T-cell (primary cell): ENCODE measurements at regions not wholly inside any gene's neighbourhood (a gene's known extent, or its start where the extent isn't known, plus 50 kb on each side); places are given as distances from the start of the nearest gene placed in this dataset.

Source experiments
- ATAC-seq, 4 experiments: fragments of 200-7000 bp in 3 of 4; fragments of 150-1000 bp in 1 of 4; cut with Tn5 transposase; replicated peaks in 1 of 4; 1 replicate in 3 of 4; 2 replicates in 1 of 4; pipeline ENCODE4 v1.10.0; 2021; ENCODE audit warnings: moderate library complexity in 3 of 4, mild to moderate bottlenecking in 2 of 4, moderate number of reproducible peaks in 1 of 4
- CTCF ChIA-PET, 2 donors: fragments of 300-600 bp; sonication (Branson Sonifier 250); formaldehyde crosslinking; loops; one replicate each; lab custom pipeline; 2022; ENCODE audit warnings: antibody characterized with exemption in 2 of 2; lab: Charles Lee
- POLR2A ChIA-PET, 2 donors: fragments of 300-600 bp; sonication (Branson Sonifier 250); formaldehyde crosslinking; loops; one replicate each; lab custom pipeline; 2022; ENCODE audit warnings: antibody characterized with exemption in 2 of 2; lab: Charles Lee
- DNase-seq, 35 experiments: peaks; one replicate each; pipeline versions ENCODE4 v3.0.0 to v3.0.0-alpha.2; 2013 to 2023
- H3K27ac ChIP-seq: one replicate; pipeline ENCODE4 v1.5.1; 2013; ENCODE audit warnings: low read length
- H3K27me3 ChIP-seq, 2 experiments: replicated peaks in 1 of 2; 1 replicate in 1 of 2; 2 replicates in 1 of 2; pipeline versions ENCODE4 v1.6.1 to v1.7.0; 2013; ENCODE audit warnings: low read length in 1 of 2, mixed read lengths in 1 of 2; ENCODE audit not compliant: control insufficient read depth in 2 of 2, insufficient read depth in 2 of 2; ENCODE audit errors: extremely low read depth in 1 of 2
- H3K36me3 ChIP-seq, 2 donors: 1 replicate in 1 of 2; 2 replicates in 1 of 2; pipeline versions ENCODE4 v1.6.1 to v1.7.0; 2013; ENCODE audit warnings: low read length in 1 of 2; ENCODE audit not compliant: control insufficient read depth in 2 of 2, insufficient read depth in 1 of 2; ENCODE audit errors: extremely low read depth in 1 of 2
- H3K4me1 ChIP-seq, 2 experiments: 1 replicate in 1 of 2; 2 replicates in 1 of 2; pipeline versions ENCODE4 v1.6.1 to v1.7.0; 2013; ENCODE audit warnings: low read length in 2 of 2, mixed read lengths in 1 of 2; ENCODE audit not compliant: insufficient read depth in 2 of 2, control insufficient read depth in 1 of 2; ENCODE audit errors: extremely low read depth in 1 of 2
- H3K4me3 ChIP-seq, 2 donors: 1 replicate in 1 of 2; 2 replicates in 1 of 2; pipeline versions ENCODE4 v1.5.1 to v1.7.0; 2013; ENCODE audit warnings: mild to moderate bottlenecking in 2 of 2, low read length in 1 of 2, moderate library complexity in 1 of 2; ENCODE audit not compliant: control insufficient read depth in 1 of 2; ENCODE audit errors: extremely low read depth in 1 of 2
- H3K9me3 ChIP-seq: 2 replicates; pipeline ENCODE4 v1.7.0; 2013
- H3K27ac Mint-ChIP-seq, 2 donors: one replicate each; pipeline ENCODE4 v1.8.0; 2020 to 2021; ENCODE audit warnings: mild to moderate bottlenecking in 2 of 2, mixed read lengths in 2 of 2
- H3K27me3 Mint-ChIP-seq, 2 donors: one replicate each; pipeline ENCODE4 v1.8.0; 2021 to 2022; ENCODE audit warnings: mixed read lengths in 2 of 2
- H3K36me3 Mint-ChIP-seq: one replicate; pipeline ENCODE4 v1.8.0; 2021; ENCODE audit warnings: mixed read lengths
- H3K4me1 Mint-ChIP-seq, 3 donors: one replicate each; pipeline ENCODE4 v1.8.0; 2020 to 2022; ENCODE audit warnings: mixed read lengths in 3 of 3, mild to moderate bottlenecking in 1 of 3
- H3K4me3 Mint-ChIP-seq, 3 donors: one replicate each; pipeline ENCODE4 v1.8.0; 2020 to 2022; ENCODE audit warnings: mild to moderate bottlenecking in 3 of 3, mixed read lengths in 3 of 3, moderate library complexity in 3 of 3
- H3K9me3 Mint-ChIP-seq, 3 donors: one replicate each; pipeline ENCODE4 v1.8.0; 2020 to 2022; ENCODE audit warnings: mixed read lengths in 3 of 3
- WGBS: methylation state at CpG from one replicate; pipeline ENCODE4 v1.1.5; 2013; ENCODE audit warnings: missing lambda C conversion rate; ENCODE audit not compliant: insufficient coverage; 5-methylcytosine and 5-hydroxymethylcytosine counted together

DNA sequence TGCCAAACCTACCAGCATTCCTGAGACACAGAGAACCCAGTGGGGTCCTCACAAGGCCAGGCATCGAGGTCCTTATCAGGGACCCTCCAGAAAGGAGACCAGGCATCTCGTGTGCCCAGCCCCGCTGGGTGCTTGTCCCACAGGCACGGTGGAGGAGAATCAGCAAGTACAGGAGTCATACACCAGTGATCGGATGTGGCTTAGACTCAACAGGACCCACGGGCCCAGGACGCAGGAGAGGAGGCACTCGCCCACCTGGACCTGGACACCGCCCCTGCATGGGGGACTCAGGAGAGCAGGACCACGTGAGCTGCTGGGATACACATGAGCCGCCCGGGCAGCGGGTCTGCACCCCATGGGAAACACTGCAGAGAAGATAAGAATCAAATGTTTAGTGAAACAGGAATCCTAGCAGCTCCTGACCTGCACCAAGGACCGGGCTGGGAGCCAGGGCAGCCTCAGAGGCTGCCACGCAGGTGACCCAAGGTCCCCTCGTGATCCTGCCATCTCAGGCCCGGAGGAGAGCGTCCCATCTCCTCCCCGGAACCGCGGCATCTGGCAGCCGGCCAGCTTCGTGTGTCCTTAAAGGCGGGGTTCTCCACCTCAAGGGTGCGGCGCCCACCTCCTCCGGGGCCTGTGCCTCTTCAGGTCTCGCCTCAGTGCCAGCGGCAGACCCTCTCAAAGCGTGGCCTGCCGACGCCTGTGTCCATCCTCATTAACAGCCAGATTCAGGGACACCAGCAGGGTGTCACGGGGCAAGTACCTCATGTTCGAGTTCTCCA is 59.2 kb downstream of the FOXL3 start:
- Mint-ChIP-seq H3K27ac (peak overlapping the region in 1 of 2 donors; percentile 48), H3K4me1 (peaks cover 13 to 17% (median 13%) of the 10 kb centered on the region in 3 donors), H3K9me3 (peaks cover 0 to 8% (median 0%) of the 10 kb centered on the region in 3 donors), H3K27me3 (no peaks in the 10 kb centered on the region), H3K36me3 (peaks cover 6% of the 10 kb centered on the region), H3K4me3 (peak overlapping the region in 2 of 3 donors; percentile 4 to 5)
- Histone ChIP-seq H3K27me3 (no peaks in the 10 kb centered on the region), H3K4me3 (no peak overlapping the region), H3K9me3 (no peaks in the 10 kb centered on the region), H3K36me3 (peaks cover 3 to 10% of the 10 kb centered on the region in 2 donors), H3K4me1 (peaks cover 2 to 34% of the 10 kb centered on the region in 2 experiments), H3K27ac (no peak overlapping the region)
- 84% methylated on average over 29 of the region's 34 CpGs for WGBS
- ChIA-PET CTCF (interaction anchor here in 1 of 2 donors (0.6 kb wide), 1 partner anchor 20 kb away, joined by 4 read pairs; no protein-coding TSS in a partner anchor), POLR2A (no interaction called here)
- DNase-seq, result no peak
- ATAC-seq, result no peak

DNA sequence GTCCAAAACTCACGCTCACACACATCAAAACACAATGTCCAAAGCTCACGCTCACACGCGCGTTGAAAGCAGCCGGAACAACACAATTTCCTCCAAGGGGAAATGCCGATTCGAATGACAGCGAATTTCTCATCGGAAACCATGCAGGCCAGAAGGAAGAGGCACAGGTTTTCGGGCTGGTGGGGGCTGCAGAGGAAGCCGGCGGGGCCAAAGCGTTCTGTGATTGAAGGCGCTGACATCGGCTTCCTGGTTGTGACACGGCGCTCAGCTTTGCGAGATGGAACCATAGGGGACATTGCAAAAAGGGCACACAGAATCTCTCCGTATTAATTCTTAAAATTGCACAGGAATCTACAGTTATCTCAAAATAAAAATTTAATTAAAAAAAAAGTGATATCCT is 61.3 kb downstream of the FOXL3 start:
- Histone ChIP-seq H3K36me3 (peaks cover 3 to 10% of the 10 kb centered on the region in 2 donors), H3K4me1 (peaks cover 2 to 34% of the 10 kb centered on the region in 2 experiments), H3K9me3 (no peaks in the 10 kb centered on the region), H3K4me3 (peak overlapping the region; percentile 70 to 83), H3K27ac (peak overlapping the region; percentile 77), H3K27me3 (no peaks in the 10 kb centered on the region)
- POLR2A ChIA-PET, result no interaction called here
- peaks cover 6% of the 10 kb centered on the region for H3K36me3 Mint-ChIP-seq
- CTCF ChIA-PET, result interaction anchor here in 1 of 2 donors (1.1 kb wide), 1 partner anchor 11 kb away, joined by 4 read pairs; no protein-coding TSS in a partner anchor
- H3K27ac Mint-ChIP-seq, result no peak overlapping the region
- WGBS, result under 1% methylated on average over 14 of the region's 20 CpGs
- no peak overlapping the region for H3K4me3 Mint-ChIP-seq
- H3K27me3 Mint-ChIP-seq, result no peaks in the 10 kb centered on the region
- H3K4me1 Mint-ChIP-seq, result peaks cover 13 to 17% (median 13%) of the 10 kb centered on the region in 3 donors
- peak; percentile 81 to 89 (median 84) for ATAC-seq
- peak; percentile 47 to 83 (median 70) for DNase-seq
- H3K9me3 Mint-ChIP-seq, result peaks cover 0 to 4% (median 0%) of the 10 kb centered on the region in 3 donors

DNA sequence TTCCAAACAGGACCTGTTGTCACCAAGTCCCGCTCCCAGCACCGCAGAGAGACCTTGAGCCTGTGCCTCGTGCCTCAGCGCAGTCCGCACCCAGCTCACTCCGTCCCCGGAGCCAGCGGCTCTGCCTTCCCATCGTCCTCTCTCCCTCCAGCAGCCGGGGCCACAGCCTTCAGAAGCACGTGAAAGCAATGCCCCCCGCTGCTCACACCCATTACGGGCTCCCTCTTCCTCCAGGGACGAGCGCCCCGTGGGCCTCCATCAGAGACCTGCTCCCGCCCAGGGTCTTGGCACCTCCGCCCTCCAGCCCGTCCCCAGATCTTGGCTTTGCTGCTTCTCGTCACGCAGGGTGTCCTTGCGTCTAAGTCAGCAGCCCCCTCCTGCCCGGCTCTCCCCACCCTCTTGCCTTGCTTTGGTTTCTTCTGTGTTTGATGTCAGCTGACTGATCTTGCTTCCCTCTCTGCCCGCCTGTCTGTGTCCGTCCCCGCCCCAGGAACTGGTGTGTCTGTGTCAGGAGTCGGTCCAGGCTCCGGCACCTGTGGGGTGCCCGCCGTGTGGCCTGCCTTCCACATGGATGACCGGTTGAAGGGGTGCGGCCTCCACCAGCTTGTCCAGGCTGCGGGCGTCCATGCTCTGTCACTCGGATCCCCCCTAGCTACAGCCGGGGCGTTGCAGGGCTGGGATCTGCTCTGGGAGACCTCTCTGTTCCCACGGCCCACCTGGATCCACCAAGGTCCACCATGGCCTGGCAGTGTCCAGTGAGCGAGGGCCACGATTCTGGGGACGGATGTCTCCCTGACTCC is 61.9 kb downstream of the FOXL3 start:
- H3K4me3 Mint-ChIP-seq, result no peak overlapping the region
- peak; percentile 69 to 77 (median 76) for ATAC-seq
- 25% methylated on average over 39 of the region's 41 CpGs for WGBS
- ChIA-PET POLR2A (no interaction called here), CTCF (interaction anchor here (0.6 to 1.1 kb wide), 2 partner anchors 10 to 264 kb away, joined by 4 to 5 read pairs; no protein-coding TSS in a partner anchor)
- H3K4me3 ChIP-seq, result peak overlapping the region; percentile 70 to 83
- DNase-seq, result peak; percentile 26 to 68 (median 48)
- peaks cover 3 to 10% of the 10 kb centered on the region in 2 donors for H3K36me3 ChIP-seq
- H3K36me3 Mint-ChIP-seq, result peaks cover 6% of the 10 kb centered on the region
- H3K27me3 ChIP-seq, result no peaks in the 10 kb centered on the region
- H3K4me1 Mint-ChIP-seq, result peaks cover 13 to 17% (median 13%) of the 10 kb centered on the region in 3 donors
- H3K27ac ChIP-seq, result peak overlapping the region; percentile 77
- no peaks in the 10 kb centered on the region for H3K27me3 Mint-ChIP-seq
- peaks cover 0 to 4% (median 0%) of the 10 kb centered on the region in 3 donors for H3K9me3 Mint-ChIP-seq
- no peak overlapping the region for H3K27ac Mint-ChIP-seq
- no peaks in the 10 kb centered on the region for H3K9me3 ChIP-seq
- peaks cover 2 to 34% of the 10 kb centered on the region in 2 experiments for H3K4me1 ChIP-seq

DNA sequence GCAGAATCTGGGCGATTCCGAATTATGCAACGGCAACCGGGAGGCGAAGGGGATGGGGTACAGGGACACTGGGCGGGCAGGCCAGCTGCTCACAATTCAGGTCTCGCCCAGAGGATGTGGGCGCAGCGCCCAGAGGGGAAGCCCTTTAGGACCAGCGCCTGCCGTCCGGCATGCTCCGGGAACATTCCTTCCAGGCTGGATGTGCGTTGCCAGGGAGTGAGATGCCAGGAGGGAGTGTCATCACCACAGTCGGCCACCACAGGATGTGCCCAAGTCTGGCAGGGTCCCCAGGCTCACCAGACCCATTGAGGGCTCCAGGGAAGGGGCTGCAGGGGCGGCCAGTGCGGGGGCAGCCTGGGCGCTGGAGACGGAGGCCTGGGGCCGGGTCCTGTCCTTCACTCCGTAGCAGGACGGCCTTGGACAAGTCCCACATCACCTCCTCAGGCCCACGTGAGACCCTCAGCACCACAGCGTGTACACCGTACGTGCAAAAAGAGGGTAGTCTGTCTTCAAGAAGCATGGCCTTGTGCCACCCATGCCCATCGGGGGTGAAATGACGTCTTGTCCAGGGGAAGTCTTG is 63.9 kb downstream of the FOXL3 start:
- Histone ChIP-seq H3K9me3 (no peaks in the 10 kb centered on the region), H3K27me3 (no peaks in the 10 kb centered on the region), H3K4me1 (peaks cover 2 to 35% of the 10 kb centered on the region in 2 experiments), H3K27ac (no peak overlapping the region), H3K4me3 (no peak overlapping the region), H3K36me3 (peaks cover 3 to 6% of the 10 kb centered on the region in 2 donors)
- no peaks in the 10 kb centered on the region for H3K9me3 Mint-ChIP-seq
- no peak overlapping the region for H3K4me3 Mint-ChIP-seq
- ChIA-PET POLR2A (no interaction called here), CTCF (interaction anchor here in 1 of 2 donors (0.8 kb wide), 1 partner anchor 10 kb away, joined by 6 read pairs; no protein-coding TSS in a partner anchor)
- peaks cover 15 to 21% (median 16%) of the 10 kb centered on the region in 3 donors for H3K4me1 Mint-ChIP-seq
- H3K36me3 Mint-ChIP-seq, result peaks cover 3% of the 10 kb centered on the region
- 93% methylated on average over 26 of the region's 28 CpGs for WGBS
- DNase-seq (no peak), ATAC-seq (no peak)
- no peaks in the 10 kb centered on the region for H3K27me3 Mint-ChIP-seq
- no peak overlapping the region for H3K27ac Mint-ChIP-seq

DNA sequence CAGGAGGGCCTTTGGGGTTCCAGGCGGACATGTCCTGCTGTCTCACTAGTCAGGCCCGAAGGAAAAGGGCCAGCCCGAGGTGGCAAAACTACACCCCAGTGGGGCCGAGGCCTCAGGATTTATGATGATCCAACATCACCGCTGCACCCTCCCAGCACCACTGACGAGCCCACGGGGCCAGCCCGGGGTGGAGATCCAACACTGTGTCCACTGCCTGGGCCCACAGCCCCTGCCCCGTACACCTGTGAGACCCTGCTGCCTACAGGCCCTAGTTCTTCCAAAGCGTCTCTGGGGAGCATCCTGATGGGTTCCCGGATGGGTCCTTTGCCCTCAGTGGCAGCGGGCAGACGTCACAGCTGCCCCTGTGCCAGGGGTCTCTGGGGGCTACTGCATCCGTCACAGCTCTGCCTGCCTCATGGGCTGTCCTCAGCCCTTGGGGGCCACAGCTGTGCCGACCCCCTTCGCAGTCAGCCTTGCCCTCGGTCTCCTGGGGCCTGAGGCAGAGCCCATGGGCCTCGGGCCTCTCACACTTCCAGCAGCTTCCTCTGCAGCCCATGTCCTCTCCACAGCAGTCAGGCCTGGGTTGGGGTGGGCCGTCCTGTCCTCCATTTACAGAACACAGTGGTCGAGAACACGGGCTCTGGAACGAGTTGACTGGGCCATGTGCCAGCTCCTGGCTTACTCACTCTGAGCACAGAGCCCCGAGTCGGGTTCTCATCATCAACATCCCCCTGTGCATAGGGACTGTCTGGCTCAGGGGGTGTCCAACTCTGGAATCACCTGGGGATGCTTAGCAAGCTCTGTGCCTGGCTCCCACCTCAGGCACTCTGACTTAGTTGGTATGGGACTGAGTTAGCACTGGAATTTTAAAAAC is 64.9 kb downstream of the FOXL3 start:
- CTCF ChIA-PET, result no interaction called here

More for the DNA sequence above, 64.9 kb downstream of the FOXL3 start:
- 96% methylated on average over 19 of the region's 24 CpGs for WGBS
- H3K36me3 Mint-ChIP-seq, result no peaks in the 10 kb centered on the region
- peaks cover 5 to 41% of the 10 kb centered on the region in 2 experiments for H3K4me1 ChIP-seq
- no peaks in the 10 kb centered on the region for H3K9me3 ChIP-seq
- no peak overlapping the region for H3K27ac ChIP-seq
- H3K4me3 Mint-ChIP-seq, result no peak overlapping the region
- POLR2A ChIA-PET, result no interaction called here
- no peak overlapping the region for H3K27ac Mint-ChIP-seq
- H3K4me1 Mint-ChIP-seq, result peaks cover 15 to 21% (median 15%) of the 10 kb centered on the region in 3 donors
- DNase-seq (no peak), ATAC-seq (no peak)
- peaks cover under 1 to 3% of the 10 kb centered on the region in 2 donors for H3K36me3 ChIP-seq
- H3K27me3 Mint-ChIP-seq, result no peaks in the 10 kb centered on the region
- H3K27me3 ChIP-seq, result peaks cover 0 to 2% of the 10 kb centered on the region in 2 experiments
- no peaks in the 10 kb centered on the region for H3K9me3 Mint-ChIP-seq
- no peak overlapping the region for H3K4me3 ChIP-seq
